NB4 (cell line): ENCODE measurements at regions not wholly inside any gene's neighbourhood (a gene's known extent, or its start where the extent isn't known, plus 50 kb on each side); places are given as distances from the start of the nearest gene placed in this dataset.

Source experiments
- DNase-seq: peaks from one replicate; pipeline ENCODE4 v3.0.0; 2010; ENCODE audit warnings: low read depth
- H3K4me3 ChIP-seq: one replicate; pipeline ENCODE4 v1.5.1; 2011; ENCODE audit warnings: mild to moderate bottlenecking, low read depth, low read length, moderate library complexity
- CTCF ChIP-seq: IDR thresholded peaks from one replicate; pipeline ENCODE4 v1.5.1; 2012; ENCODE audit warnings: low read depth, low read length
- MAX ChIP-seq: IDR thresholded peaks from 2 replicates; pipeline ENCODE4 v1.6.1; 2011; ENCODE audit warnings: low read depth, low read length
- MYC ChIP-seq: IDR thresholded peaks from 2 replicates; pipeline ENCODE4 v1.6.1; 2011; ENCODE audit warnings: low read depth, low read length
- POLR2A ChIP-seq: IDR thresholded peaks from 2 replicates; pipeline ENCODE4 v1.6.1; 2011; ENCODE audit warnings: mild to moderate bottlenecking; ENCODE audit not compliant: insufficient read length; ENCODE audit errors: extremely low read depth

- no peak for DNase-seq
- TF ChIP-seq MAX (no peak), CTCF (no peak), MYC (no peak), POLR2A (no peak)
- H3K4me3 ChIP-seq, result no peak overlapping the region
These were observed 60.9 kb upstream of the FAM20A start for GRCh38 chr17:68662037-68662432.

GRCh38 chr17:68661265-68662036 is 60.3 kb upstream of the FAM20A start:
- TF ChIP-seq MYC, result no peak
- TF ChIP-seq CTCF, result no peak
- TF ChIP-seq MAX, result no peak
- no peak for TF ChIP-seq POLR2A
- no peak for DNase-seq

GRCh38 chr17:68660302-68660701 is 59.1 kb upstream of the FAM20A start:
- TF ChIP-seq CTCF (no peak), MAX (no peak), MYC (no peak), POLR2A (no peak)
- no peak for DNase-seq
- no peak overlapping the region for H3K4me3 ChIP-seq

More at GRCh38 chr17:68661265-68662036, 60.3 kb upstream of the FAM20A start:
- no peak overlapping the region for H3K4me3 ChIP-seq

GRCh38 chr17:68658999-68659780 is 58.0 kb upstream of the FAM20A start:
- DNase-seq, result no peak
- no peak overlapping the region for H3K4me3 ChIP-seq
- TF ChIP-seq MAX, result no peak
- TF ChIP-seq POLR2A, result no peak
- TF ChIP-seq CTCF, result no peak
- TF ChIP-seq MYC, result no peak

GRCh38 chr17:68657576-68657975 is 56.4 kb upstream of the FAM20A start:
- TF ChIP-seq MYC (no peak), MAX (no peak), CTCF (no peak), POLR2A (no peak)
- H3K4me3 ChIP-seq, result no peak overlapping the region
- DNase-seq, result no peak
